ENCODE measurements at regions not wholly inside any gene's neighbourhood (a gene's known extent, or its start where the extent isn't known, plus 50 kb on each side); places are given as distances from the start of the nearest gene placed in this dataset.
A peak's percentile ranks its signal among the peaks of the same experiment; 100 is the strongest.
"Not testable (repeated sequence)": the region's sequence is repeated elsewhere in the genome, so short reads cannot be mapped to it uniquely, and the experiment has no call there.

DNA sequence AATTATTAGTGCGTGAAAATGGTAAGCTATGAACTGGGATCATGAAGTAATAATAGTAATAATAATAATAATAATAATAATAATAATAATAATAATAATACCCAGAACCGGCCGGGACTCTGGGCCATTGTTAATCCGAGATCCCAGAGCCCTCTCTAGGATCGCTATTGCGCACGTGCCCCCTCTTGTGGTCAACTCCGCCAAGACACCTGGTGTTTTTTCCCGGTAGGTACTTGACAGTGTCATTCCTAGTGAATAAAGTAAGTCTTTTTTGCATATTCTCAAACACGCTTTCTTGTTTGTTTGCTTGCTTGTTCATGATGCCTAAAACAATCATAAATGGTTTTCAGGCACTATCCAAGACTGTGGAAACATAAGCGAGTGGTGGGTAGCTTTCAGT lies 513.7 kb downstream of the RPIA start:
- intact Hi-C loops (cut with micrococcal nuclease), result not testable (repeated sequence)
- TF ChIP-seq, protein P1, sequence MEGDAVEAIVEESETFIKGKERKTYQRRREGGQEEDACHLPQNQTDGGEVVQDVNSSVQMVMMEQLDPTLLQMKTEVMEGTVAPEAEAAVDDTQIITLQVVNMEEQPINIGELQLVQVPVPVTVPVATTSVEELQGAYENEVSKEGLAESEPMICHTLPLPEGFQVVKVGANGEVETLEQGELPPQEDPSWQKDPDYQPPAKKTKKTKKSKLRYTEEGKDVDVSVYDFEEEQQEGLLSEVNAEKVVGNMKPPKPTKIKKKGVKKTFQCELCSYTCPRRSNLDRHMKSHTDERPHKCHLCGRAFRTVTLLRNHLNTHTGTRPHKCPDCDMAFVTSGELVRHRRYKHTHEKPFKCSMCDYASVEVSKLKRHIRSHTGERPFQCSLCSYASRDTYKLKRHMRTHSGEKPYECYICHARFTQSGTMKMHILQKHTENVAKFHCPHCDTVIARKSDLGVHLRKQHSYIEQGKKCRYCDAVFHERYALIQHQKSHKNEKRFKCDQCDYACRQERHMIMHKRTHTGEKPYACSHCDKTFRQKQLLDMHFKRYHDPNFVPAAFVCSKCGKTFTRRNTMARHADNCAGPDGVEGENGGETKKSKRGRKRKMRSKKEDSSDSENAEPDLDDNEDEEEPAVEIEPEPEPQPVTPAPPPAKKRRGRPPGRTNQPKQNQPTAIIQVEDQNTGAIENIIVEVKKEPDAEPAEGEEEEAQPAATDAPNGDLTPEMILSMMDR (conservative IDR thresholded peaks at IDR 0.05; ENCODE audit: low read depth, low read length), result peak; percentile 33; the same call in 1 of the 2 replicates

DNA sequence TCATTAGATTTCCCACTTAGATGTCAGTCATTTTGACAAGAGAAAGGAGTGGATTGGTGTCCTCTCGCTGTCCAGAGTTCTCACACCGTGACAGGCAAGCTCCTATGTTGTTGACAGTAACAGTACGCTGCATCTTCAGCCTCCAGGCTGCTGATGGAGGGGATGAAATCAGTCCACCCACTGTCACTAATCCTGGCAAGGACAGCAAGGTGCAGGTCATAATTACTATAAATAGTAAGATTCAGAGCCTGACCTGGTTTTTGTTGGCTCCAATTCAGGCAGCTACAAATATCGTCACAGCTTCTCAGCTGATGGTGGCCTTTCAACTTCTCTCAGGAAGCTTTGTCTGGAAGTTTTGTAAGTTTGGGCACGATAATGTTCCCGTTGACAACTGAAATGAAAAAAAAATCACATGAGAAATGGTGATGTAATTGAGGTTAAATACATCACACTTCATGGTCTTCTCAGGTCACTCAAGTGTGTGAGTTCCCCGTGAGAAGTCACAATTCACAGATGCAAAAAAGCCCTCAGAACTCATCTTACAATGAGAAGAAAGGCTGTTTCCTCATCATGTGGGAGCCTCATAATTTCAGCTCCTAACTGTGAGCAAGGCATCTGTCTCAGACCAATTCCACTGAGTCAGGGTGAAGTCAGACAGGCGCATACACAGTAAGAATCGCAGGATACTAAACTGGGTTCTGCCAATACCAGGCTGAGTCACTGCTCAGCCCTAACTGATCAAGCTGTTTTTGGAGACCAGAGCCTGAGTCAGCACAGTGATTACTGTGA lies 516.9 kb downstream of the RPIA start:
- H3K4me1 ChIP-seq (ENCODE audit: insufficient read depth, low read length); H3K4me2 ChIP-seq (ENCODE audit: low read length); H4K20me1 ChIP-seq (ENCODE audit: low read length); H3K27ac ChIP-seq (ENCODE audit: low read length); CTCF ChIA-PET; POLR2A ChIA-PET (ENCODE audit: unreplicated experiment); intact Hi-C loops (cut with micrococcal nuclease); BruUV-seq (replicated peaks); H3K4me3 ChIP-seq (ENCODE audit: low read length); H3K36me3 ChIP-seq (ENCODE audit: low read depth, low read length); H2AFZ ChIP-seq (ENCODE audit: low read length); H3K9me2 ChIP-seq (replicated peaks; ENCODE audit: low read length); H3K9me3 ChIP-seq (ENCODE audit: low read length); H3K79me2 ChIP-seq (ENCODE audit: low read length); H3F3A ChIP-seq (ENCODE audit: low read length, unreplicated experiment); H3K9ac ChIP-seq (ENCODE audit: low read length); H3K27me3 ChIP-seq (ENCODE audit: low read length): not testable (repeated sequence)
- peak; percentile 62 for DNase-seq
- ATAC-seq, result peak; percentile 40; the same call in 1 of the 2 replicates

More for the DNA sequence above, 513.7 kb downstream of the RPIA start:
- H3K9me3 ChIP-seq (ENCODE audit: low read length); H3F3A ChIP-seq (ENCODE audit: low read length, unreplicated experiment); CTCF ChIA-PET; H3K9me2 ChIP-seq (replicated peaks; ENCODE audit: low read length); H4K20me1 ChIP-seq (ENCODE audit: low read length); H3K4me3 ChIP-seq (ENCODE audit: low read length); H3K4me2 ChIP-seq (ENCODE audit: low read length); H3K79me2 ChIP-seq (ENCODE audit: low read length); H3K9ac ChIP-seq (ENCODE audit: low read length); H2AFZ ChIP-seq (ENCODE audit: low read length); POLR2A ChIA-PET (ENCODE audit: unreplicated experiment); H3K27me3 ChIP-seq (ENCODE audit: low read length); H3K4me1 ChIP-seq (ENCODE audit: insufficient read depth, low read length); BruUV-seq (replicated peaks); H3K36me3 ChIP-seq (ENCODE audit: low read depth, low read length); H3K27ac ChIP-seq (ENCODE audit: low read length): not testable (repeated sequence)
- DNase-seq (peak; percentile 49), ATAC-seq (peak; percentile 50; the same call in 1 of the 2 replicates)

DNA sequence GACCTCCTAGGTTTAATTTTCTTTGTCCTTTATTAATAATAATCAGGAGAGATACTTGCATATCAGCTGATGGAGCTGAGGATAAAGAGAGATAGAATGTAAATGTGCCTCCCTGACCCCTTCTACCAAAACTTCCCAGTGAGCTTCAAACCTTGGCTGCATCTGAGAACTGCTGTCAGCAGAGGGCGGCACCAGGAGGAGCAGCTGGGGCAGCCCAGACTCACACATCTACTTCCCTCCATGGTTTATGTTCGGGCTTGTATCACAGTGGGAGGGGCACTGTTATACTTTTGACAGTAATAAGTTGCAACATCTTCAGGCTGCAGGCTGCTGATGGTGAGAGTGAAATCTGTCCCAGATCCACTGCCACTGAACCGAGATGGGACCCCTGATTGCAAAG lies 521.7 kb downstream of the RPIA start:
- H3K27ac ChIP-seq (ENCODE audit: low read length); intact Hi-C loops (cut with micrococcal nuclease); H3F3A ChIP-seq (ENCODE audit: low read length, unreplicated experiment); H4K20me1 ChIP-seq (ENCODE audit: low read length); H3K4me1 ChIP-seq (ENCODE audit: insufficient read depth, low read length); H3K9me2 ChIP-seq (replicated peaks; ENCODE audit: low read length); H3K36me3 ChIP-seq (ENCODE audit: low read depth, low read length); CTCF ChIA-PET; H3K4me3 ChIP-seq (ENCODE audit: low read length); POLR2A ChIA-PET (ENCODE audit: unreplicated experiment); H2AFZ ChIP-seq (ENCODE audit: low read length); H3K27me3 ChIP-seq (ENCODE audit: low read length); H3K9ac ChIP-seq (ENCODE audit: low read length); H3K4me2 ChIP-seq (ENCODE audit: low read length); DNase-seq; H3K9me3 ChIP-seq (ENCODE audit: low read length); BruUV-seq (replicated peaks); H3K79me2 ChIP-seq (ENCODE audit: low read length): not testable (repeated sequence)
- ATAC-seq, result peak; percentile 50; the same call in 1 of the 2 replicates

- POLR2A ChIA-PET (ENCODE audit: unreplicated experiment); intact Hi-C loops (cut with micrococcal nuclease); H3K9me2 ChIP-seq (replicated peaks; ENCODE audit: low read length); H3K36me3 ChIP-seq (ENCODE audit: low read depth, low read length); BruUV-seq (replicated peaks); H3K9me3 ChIP-seq (ENCODE audit: low read length); H3K9ac ChIP-seq (ENCODE audit: low read length); H3F3A ChIP-seq (ENCODE audit: low read length, unreplicated experiment); H3K4me3 ChIP-seq (ENCODE audit: low read length); ATAC-seq; DNase-seq; H4K20me1 ChIP-seq (ENCODE audit: low read length); H3K27me3 ChIP-seq (ENCODE audit: low read length); H3K4me1 ChIP-seq (ENCODE audit: insufficient read depth, low read length); H2AFZ ChIP-seq (ENCODE audit: low read length); H3K4me2 ChIP-seq (ENCODE audit: low read length); H3K79me2 ChIP-seq (ENCODE audit: low read length); CTCF ChIA-PET; H3K27ac ChIP-seq (ENCODE audit: low read length): not testable (repeated sequence)
Observed at GRCh38 chr2:89213811-89214210, 522.3 kb downstream of the RPIA start.

- H3F3A ChIP-seq (ENCODE audit: low read length, unreplicated experiment); CTCF ChIA-PET; intact Hi-C loops (cut with micrococcal nuclease); H3K4me3 ChIP-seq (ENCODE audit: low read length); DNase-seq; H3K9me3 ChIP-seq (ENCODE audit: low read length); H3K4me1 ChIP-seq (ENCODE audit: insufficient read depth, low read length); H2AFZ ChIP-seq (ENCODE audit: low read length); BruUV-seq (replicated peaks); ATAC-seq; H4K20me1 ChIP-seq (ENCODE audit: low read length); H3K4me2 ChIP-seq (ENCODE audit: low read length); H3K9me2 ChIP-seq (replicated peaks; ENCODE audit: low read length); H3K27ac ChIP-seq (ENCODE audit: low read length); H3K36me3 ChIP-seq (ENCODE audit: low read depth, low read length); H3K9ac ChIP-seq (ENCODE audit: low read length); POLR2A ChIA-PET (ENCODE audit: unreplicated experiment); H3K27me3 ChIP-seq (ENCODE audit: low read length); H3K79me2 ChIP-seq (ENCODE audit: low read length): not testable (repeated sequence)
Observed at GRCh38 chr2:89221474-89221873, 530.0 kb downstream of the RPIA start.

DNA sequence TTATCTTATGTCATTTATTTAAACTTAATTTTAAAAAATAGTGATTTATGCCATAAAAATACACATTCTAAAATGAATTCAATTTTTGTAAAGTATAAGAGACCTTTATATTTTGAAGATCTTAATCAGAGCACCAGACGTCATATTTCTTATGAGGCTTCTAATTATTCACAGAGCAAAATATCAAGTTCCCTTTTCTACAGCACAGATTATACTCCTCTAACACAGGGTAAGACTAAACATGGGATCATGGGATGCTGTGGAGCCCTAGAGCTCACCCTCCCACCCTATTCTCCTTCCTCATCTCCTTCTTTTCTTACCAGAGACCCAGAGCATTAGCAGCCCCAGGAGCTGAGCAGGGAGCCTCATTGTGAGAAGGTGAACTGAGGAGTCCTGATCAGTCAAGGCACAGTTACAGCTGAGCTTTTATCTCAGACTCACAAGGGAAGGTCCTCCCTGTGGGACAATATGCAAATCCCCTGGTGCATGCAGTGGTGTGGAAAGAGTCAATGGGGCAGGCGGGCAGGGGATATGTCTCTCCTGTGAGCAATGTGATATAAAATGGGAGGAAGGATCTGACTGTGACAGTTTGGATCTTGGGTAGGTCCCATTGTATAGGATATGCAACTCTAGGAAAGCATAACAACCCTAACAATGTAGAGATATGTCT lies 530.7 kb downstream of the RPIA start:
- POLR2A ChIA-PET (ENCODE audit: unreplicated experiment); H3K4me2 ChIP-seq (ENCODE audit: low read length); H3K4me3 ChIP-seq (ENCODE audit: low read length); CTCF ChIA-PET; H3K27me3 ChIP-seq (ENCODE audit: low read length); H3K9me2 ChIP-seq (replicated peaks; ENCODE audit: low read length); H3K4me1 ChIP-seq (ENCODE audit: insufficient read depth, low read length); DNase-seq; intact Hi-C loops (cut with micrococcal nuclease); H2AFZ ChIP-seq (ENCODE audit: low read length); H3K36me3 ChIP-seq (ENCODE audit: low read depth, low read length); H4K20me1 ChIP-seq (ENCODE audit: low read length); H3K27ac ChIP-seq (ENCODE audit: low read length); BruUV-seq (replicated peaks); H3K9me3 ChIP-seq (ENCODE audit: low read length); ATAC-seq; H3K9ac ChIP-seq (ENCODE audit: low read length); H3K79me2 ChIP-seq (ENCODE audit: low read length); H3F3A ChIP-seq (ENCODE audit: low read length, unreplicated experiment): not testable (repeated sequence)
